Kidney (tissue), 13 donors: ENCODE measurements at regions not wholly inside any gene's neighbourhood (a gene's known extent, or its start where the extent isn't known, plus 50 kb on each side); places are given as distances from the start of the nearest gene placed in this dataset.

ENCODE experiments used
- DNase-seq, 5 donors: peaks; one replicate each; pipeline ENCODE4 v3.0.0-alpha.2; 2013 to 2020
- FAIRE-seq: peaks from 2 replicates; lab custom pipeline; 2012; peaks lifted over from hg19 to GRCh38; lab: Jason Lieb, UNC
- H3K27ac ChIP-seq, 2 donors: one replicate each; pipeline ENCODE4 v1.7.0; 2013; ENCODE audit warnings: low read depth in 2 of 2, low read length in 2 of 2, inconsistent platforms in 1 of 2
- H3K27me3 ChIP-seq: one replicate; pipeline ENCODE4 v1.7.1; 2013; ENCODE audit warnings: low read length, inconsistent platforms; ENCODE audit not compliant: control insufficient read depth, insufficient read depth
- H3K36me3 ChIP-seq, 3 donors: one replicate each; pipeline versions ENCODE4 v1.7.0 to v1.7.1; 2013; ENCODE audit warnings: low read length in 3 of 3, control low read depth in 1 of 3, inconsistent platforms in 1 of 3; ENCODE audit not compliant: insufficient read depth in 3 of 3, control insufficient read depth in 2 of 3
- H3K4me1 ChIP-seq, 3 donors: one replicate each; pipeline versions ENCODE4 v1.7.0 to v1.7.1; 2013; ENCODE audit warnings: low read length in 3 of 3, inconsistent platforms in 1 of 3, low read depth in 1 of 3; ENCODE audit not compliant: control insufficient read depth in 2 of 3, insufficient read depth in 2 of 3
- H3K4me3 ChIP-seq, 3 donors: one replicate each; pipeline versions ENCODE4 v1.7.0 to v1.8.1; 2013; ENCODE audit warnings: low read length in 3 of 3, control low read depth in 1 of 3, inconsistent platforms in 1 of 3
- H3K9ac ChIP-seq, 3 donors: one replicate each; pipeline versions ENCODE4 v1.7.0 to v1.7.1; 2013; ENCODE audit warnings: low read length in 3 of 3, control low read depth in 1 of 3, inconsistent platforms in 1 of 3
- H3K9me3 ChIP-seq, 3 donors: one replicate each; pipeline versions ENCODE4 v1.7.0 to v1.7.1; 2013; ENCODE audit warnings: low read length in 3 of 3, control low read depth in 1 of 3, inconsistent platforms in 1 of 3; ENCODE audit not compliant: control insufficient read depth in 2 of 3, insufficient read depth in 1 of 3
- intact Hi-C: fragments of 100-400 bp; cut with DNase I; formaldehyde crosslinking; loops from one replicate; pipeline ENCODE4 v1.11.1; 2022
- TF ChIP-seq, protein P1 (sequence below): IDR thresholded peaks from 3 replicates; pipeline ENCODE4 v1.5.1; 2012; ENCODE audit warnings: mild to moderate bottlenecking, moderate library complexity, borderline replicate concordance; ENCODE audit not compliant: insufficient read depth; ENCODE audit errors: extremely low read depth
- donor health status: control.
- donor health status: control.
- donor health status: control.
- donor health status: control.
- donor health status: control.
- donor health status: DM: yes; HTN: yes; CAD: no.
- donor health status: Normal renal cell carcinoma (clear cell type).

DNA sequence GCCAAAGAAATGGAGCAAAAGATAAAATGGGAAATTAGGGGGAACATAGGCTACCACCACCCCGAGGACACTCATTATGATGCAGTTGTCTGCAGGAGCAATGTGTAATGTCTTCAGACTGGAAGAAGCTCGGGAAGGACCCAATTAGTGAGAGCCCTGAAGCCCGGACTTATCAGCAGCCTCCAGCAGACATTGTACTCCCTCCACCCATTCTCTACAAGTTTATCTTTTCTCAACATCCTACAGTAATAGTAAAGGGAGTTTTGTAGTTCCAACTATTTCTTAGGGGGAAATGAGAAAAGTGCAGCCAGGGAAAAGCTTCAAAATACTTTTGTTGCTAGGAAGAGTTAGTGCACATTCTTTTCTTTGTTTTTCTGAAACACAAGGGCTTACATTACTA lies 657.3 kb upstream of the COBL start:
- no peaks in the 10 kb centered on the region for H3K9me3 ChIP-seq
- no peak for DNase-seq
- TF ChIP-seq, protein P1, sequence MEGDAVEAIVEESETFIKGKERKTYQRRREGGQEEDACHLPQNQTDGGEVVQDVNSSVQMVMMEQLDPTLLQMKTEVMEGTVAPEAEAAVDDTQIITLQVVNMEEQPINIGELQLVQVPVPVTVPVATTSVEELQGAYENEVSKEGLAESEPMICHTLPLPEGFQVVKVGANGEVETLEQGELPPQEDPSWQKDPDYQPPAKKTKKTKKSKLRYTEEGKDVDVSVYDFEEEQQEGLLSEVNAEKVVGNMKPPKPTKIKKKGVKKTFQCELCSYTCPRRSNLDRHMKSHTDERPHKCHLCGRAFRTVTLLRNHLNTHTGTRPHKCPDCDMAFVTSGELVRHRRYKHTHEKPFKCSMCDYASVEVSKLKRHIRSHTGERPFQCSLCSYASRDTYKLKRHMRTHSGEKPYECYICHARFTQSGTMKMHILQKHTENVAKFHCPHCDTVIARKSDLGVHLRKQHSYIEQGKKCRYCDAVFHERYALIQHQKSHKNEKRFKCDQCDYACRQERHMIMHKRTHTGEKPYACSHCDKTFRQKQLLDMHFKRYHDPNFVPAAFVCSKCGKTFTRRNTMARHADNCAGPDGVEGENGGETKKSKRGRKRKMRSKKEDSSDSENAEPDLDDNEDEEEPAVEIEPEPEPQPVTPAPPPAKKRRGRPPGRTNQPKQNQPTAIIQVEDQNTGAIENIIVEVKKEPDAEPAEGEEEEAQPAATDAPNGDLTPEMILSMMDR = no peak
- H3K27ac ChIP-seq = no peak overlapping the region
- H3K36me3 ChIP-seq = no peaks in the 10 kb centered on the region
- H3K9ac ChIP-seq = no peak overlapping the region
- no peaks in the 10 kb centered on the region for H3K27me3 ChIP-seq
- intact Hi-C loops = no loop called here
- no peaks in the 10 kb centered on the region for H3K4me1 ChIP-seq
- no peak for FAIRE-seq
- H3K4me3 ChIP-seq = no peak overlapping the region

DNA sequence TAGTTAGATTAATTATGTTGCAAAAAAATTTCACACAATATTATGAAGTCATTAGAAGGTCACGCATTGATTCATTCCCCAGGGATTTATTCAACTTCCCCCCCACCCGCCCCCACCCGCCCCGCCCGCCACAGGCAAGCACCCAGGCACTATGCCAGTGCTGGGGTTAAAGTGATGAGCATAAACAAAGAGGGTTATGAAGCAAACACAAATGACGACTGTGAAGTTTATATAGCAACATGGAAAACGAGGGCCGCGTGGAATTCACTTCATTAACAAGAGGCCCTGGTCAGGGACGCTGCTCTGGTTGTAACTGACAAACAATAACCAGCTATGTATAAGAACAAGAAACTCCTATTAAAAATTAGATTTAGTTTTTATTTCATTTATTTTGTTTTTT lies 656.5 kb upstream of the COBL start:
- H3K9me3 ChIP-seq = no peaks in the 10 kb centered on the region
- no peak for FAIRE-seq
- TF ChIP-seq, protein P1 = no peak
- intact Hi-C loops = no loop called here
- no peak overlapping the region for H3K4me3 ChIP-seq
- no peak overlapping the region for H3K27ac ChIP-seq
- no peaks in the 10 kb centered on the region for H3K4me1 ChIP-seq
- no peaks in the 10 kb centered on the region for H3K27me3 ChIP-seq
- H3K36me3 ChIP-seq = no peaks in the 10 kb centered on the region
- DNase-seq = no peak
- H3K9ac ChIP-seq = no peak overlapping the region

DNA sequence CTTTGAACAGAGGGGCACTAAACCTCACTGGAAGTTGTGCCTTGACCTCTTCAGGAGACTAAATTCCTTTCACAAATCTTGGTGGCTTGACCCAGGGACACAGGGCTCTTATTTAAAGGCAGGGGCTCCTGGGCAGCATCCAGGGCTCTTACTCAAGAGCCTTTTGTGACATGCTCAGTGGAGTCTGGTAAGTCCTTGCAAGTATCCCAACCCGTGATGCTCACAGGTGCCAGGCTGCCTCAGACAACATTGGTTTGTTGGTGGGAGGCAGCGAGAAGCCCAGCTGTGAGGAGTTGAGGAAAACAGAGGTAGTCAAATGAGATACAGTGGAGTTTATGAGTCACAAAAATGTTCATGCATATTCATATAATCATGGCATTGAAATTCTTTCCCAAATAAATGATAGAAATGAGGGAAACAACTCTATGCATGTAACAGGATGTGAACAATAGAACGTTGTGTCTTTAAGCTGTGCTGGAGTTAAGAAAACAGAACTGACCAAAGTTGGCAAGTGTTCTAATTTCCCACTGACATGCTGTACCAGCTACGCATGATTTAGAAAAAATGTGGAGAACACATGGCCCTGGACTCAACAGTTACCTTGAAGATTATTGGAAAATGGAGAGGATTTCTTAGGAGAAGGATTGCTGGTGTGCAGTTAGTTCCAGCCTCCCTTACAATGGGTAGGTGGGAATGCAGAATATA lies 654.5 kb upstream of the COBL start:
- H3K27me3 ChIP-seq = no peaks in the 10 kb centered on the region
- H3K27ac ChIP-seq = no peak overlapping the region
- FAIRE-seq = no peak
- H3K36me3 ChIP-seq = no peaks in the 10 kb centered on the region
- H3K9me3 ChIP-seq = no peaks in the 10 kb centered on the region
- H3K4me1 ChIP-seq = no peaks in the 10 kb centered on the region
- no peak overlapping the region for H3K9ac ChIP-seq
- TF ChIP-seq, protein P1 = no peak
- no peak overlapping the region for H3K4me3 ChIP-seq
- DNase-seq = no peak
- intact Hi-C loops = no loop called here

DNA sequence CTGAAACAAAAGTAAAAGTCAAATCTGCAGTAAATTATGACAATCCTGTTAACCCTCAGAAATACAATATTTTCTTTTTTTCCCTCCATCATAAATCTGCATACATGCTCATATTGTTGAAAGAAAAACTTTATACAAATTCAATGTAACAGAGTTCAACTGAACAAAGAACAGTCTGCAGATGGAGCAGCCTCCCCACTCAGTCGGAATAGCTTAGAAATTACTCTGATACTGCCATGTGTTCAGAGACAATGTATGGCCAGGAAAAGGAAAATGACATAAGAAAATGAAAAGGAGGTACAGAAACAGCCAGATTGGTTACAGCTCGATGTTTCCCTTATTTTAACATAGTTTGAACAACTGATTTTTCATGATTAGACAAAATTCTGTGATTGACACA lies 651.9 kb upstream of the COBL start:
- Histone ChIP-seq H3K4me1 (no peaks in the 10 kb centered on the region), H3K9me3 (no peaks in the 10 kb centered on the region), H3K27ac (no peak overlapping the region), H3K36me3 (no peaks in the 10 kb centered on the region), H3K9ac (no peak overlapping the region), H3K4me3 (no peak overlapping the region), H3K27me3 (no peaks in the 10 kb centered on the region)
- TF ChIP-seq, protein P1 = no peak
- DNase-seq = no peak
- intact Hi-C loops = no loop called here
- FAIRE-seq = no peak
